Vagina (tissue), 2 donors: ENCODE measurements at regions not wholly inside any gene's neighbourhood (a gene's known extent, or its start where the extent isn't known, plus 50 kb on each side); places are given as distances from the start of the nearest gene placed in this dataset.

ENCODE experiments used
- POLR2A ChIP-seq, 2 donors: fragments of 450-650 bp; IDR thresholded peaks; one replicate each; pipeline ENCODE4 v1.6.1; 2017; ENCODE audit warnings: antibody characterized with exemption in 2 of 2, mild to moderate bottlenecking in 2 of 2, moderate library complexity in 2 of 2
- POLR2AphosphoS5 ChIP-seq, 2 donors: sonication (generic); formaldehyde crosslinking; IDR thresholded peaks; one replicate each; pipeline ENCODE4 v1.9.0; 2017; ENCODE audit warnings: antibody characterized with exemption in 2 of 2, mild to moderate bottlenecking in 2 of 2, low read depth in 1 of 2; ENCODE audit not compliant: insufficient read depth in 1 of 2
- TF ChIP-seq, protein P1 (sequence below), 3 experiments: fragments of 450-650 bp in 2 of 3; fragments of 200-600 bp in 1 of 3; sonication (generic) in 1 of 3; IDR thresholded peaks; one replicate each; pipeline ENCODE4 v1.5.1; 2017 to 2019; ENCODE audit warnings: antibody characterized with exemption in 3 of 3, mild to moderate bottlenecking in 2 of 3, moderate library complexity in 2 of 3

DNA sequence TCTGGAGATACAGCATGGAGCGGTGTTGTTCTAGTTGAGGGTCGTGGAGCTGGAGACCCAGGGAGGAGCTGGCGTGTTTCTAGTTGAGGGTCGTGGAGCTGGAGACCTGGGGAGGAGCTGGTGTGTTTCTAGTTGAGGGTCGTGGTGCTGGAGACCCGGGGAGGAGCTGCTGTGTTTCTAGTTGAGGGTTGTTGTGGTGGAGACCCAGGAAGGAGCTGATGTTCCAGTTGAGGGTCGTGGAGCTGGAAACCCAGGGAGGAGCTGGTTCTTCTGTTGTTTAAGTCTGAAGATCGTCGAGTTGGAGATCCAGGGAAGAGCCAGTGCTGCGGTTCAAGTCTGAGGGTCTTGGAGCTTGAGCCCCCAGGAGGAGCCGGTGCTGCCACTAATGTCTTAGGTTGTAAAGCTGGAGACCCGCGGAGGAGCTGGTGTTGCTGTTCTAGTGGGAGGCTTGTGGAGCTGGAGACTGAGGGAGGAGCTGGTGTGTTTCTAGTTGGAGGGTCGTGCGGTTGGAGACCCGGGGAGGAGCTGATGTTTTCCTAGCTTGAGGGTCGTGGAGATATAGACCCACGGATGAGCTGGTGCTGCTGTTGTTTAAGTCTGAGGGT lies 155.3 kb downstream of the RTP5 start:
- TF ChIP-seq, protein P1, sequence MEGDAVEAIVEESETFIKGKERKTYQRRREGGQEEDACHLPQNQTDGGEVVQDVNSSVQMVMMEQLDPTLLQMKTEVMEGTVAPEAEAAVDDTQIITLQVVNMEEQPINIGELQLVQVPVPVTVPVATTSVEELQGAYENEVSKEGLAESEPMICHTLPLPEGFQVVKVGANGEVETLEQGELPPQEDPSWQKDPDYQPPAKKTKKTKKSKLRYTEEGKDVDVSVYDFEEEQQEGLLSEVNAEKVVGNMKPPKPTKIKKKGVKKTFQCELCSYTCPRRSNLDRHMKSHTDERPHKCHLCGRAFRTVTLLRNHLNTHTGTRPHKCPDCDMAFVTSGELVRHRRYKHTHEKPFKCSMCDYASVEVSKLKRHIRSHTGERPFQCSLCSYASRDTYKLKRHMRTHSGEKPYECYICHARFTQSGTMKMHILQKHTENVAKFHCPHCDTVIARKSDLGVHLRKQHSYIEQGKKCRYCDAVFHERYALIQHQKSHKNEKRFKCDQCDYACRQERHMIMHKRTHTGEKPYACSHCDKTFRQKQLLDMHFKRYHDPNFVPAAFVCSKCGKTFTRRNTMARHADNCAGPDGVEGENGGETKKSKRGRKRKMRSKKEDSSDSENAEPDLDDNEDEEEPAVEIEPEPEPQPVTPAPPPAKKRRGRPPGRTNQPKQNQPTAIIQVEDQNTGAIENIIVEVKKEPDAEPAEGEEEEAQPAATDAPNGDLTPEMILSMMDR (IDR thresholded peaks at IDR 0.05), result no peak
- no peak for TF ChIP-seq POLR2AphosphoS5 (IDR thresholded peaks at IDR 0.05; ENCODE audit: insufficient read depth in 1 of 2, low read depth in 1 of 2)
- no peak for TF ChIP-seq POLR2A (IDR thresholded peaks at IDR 0.05)
